ENCODE measurements at regions not wholly inside any gene's neighbourhood (a gene's known extent, or its start where the extent isn't known, plus 50 kb on each side); places are given as distances from the start of the nearest gene placed in this dataset.

- no peak for TF ChIP-seq POLR2A (IDR thresholded peaks at IDR 0.05; ENCODE audit: low read length)
- no peak for TF ChIP-seq GATA1 (IDR thresholded peaks at IDR 0.05; ENCODE audit: low read depth, low read length)
Observed at GRCh38 chr19:32258167-32258566, 87.2 kb upstream of the ZNF507 start.
